Hindlimb muscle (tissue), 1 donor: ENCODE measurements at regions not wholly inside any gene's neighbourhood (a gene's known extent, or its start where the extent isn't known, plus 50 kb on each side); places are given as distances from the start of the nearest gene placed in this dataset.

Experiments used
- DNase-seq: peaks from one replicate; pipeline ENCODE4 v3.0.0-alpha.2; 2013

- DNase-seq, result no peak
These were observed 58.0 kb upstream of the TRPC4 start for GRCh38 chr13:37927561-37927960.

GRCh38 chr13:37925878-37926473 is 56.4 kb upstream of the TRPC4 start:
- DNase-seq, result no peak

- no peak for DNase-seq
These were observed 53.7 kb upstream of the TRPC4 start for GRCh38 chr13:37923236-37923635.

GRCh38 chr13:37919329-37919880 is 49.8 kb upstream of the TRPC4 start:
- DNase-seq, result no peak
